ENCODE measurements at regions not wholly inside any gene's neighbourhood (a gene's known extent, or its start where the extent isn't known, plus 50 kb on each side); places are given as distances from the start of the nearest gene placed in this dataset.

DNA sequence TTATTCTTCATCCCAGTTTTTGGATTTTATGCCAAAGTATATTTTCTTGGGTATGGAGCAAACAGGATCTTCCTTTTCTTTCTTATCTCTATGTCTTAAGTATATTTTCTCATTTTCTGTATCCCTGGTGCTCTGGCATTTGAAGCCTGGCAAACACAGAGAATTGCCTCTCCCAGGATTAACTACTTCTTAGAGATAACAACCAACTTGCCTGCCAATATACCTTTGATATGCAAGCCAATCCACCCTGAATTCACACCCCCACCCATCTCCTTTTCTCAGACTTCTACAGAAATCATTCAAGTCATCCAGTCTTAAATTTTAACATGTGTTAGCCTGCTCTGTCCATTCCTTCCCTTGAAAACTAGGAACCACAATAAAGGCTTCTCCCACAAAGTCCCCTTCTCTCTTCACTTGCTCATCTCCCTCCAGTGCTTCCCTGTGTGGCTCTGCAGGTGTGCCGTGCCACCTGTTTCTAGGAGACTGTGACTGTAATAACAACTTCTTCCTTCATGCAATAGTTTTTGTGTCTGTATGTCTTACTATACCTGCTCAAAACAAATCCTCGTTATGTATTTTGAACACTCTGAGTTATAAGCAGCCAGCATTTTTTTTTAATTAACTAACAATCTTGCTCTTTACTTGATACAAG is 649.7 kb upstream of the RIOK2 start:
- H3K4me3 ChIP-seq (ENCODE audit: low read depth, low read length) = no peak overlapping the region
- TF ChIP-seq, protein P1, sequence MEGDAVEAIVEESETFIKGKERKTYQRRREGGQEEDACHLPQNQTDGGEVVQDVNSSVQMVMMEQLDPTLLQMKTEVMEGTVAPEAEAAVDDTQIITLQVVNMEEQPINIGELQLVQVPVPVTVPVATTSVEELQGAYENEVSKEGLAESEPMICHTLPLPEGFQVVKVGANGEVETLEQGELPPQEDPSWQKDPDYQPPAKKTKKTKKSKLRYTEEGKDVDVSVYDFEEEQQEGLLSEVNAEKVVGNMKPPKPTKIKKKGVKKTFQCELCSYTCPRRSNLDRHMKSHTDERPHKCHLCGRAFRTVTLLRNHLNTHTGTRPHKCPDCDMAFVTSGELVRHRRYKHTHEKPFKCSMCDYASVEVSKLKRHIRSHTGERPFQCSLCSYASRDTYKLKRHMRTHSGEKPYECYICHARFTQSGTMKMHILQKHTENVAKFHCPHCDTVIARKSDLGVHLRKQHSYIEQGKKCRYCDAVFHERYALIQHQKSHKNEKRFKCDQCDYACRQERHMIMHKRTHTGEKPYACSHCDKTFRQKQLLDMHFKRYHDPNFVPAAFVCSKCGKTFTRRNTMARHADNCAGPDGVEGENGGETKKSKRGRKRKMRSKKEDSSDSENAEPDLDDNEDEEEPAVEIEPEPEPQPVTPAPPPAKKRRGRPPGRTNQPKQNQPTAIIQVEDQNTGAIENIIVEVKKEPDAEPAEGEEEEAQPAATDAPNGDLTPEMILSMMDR (conservative IDR thresholded peaks at IDR 0.05; ENCODE audit: low read depth, low read length) = no peak
- no peak for DNase-seq (ENCODE audit: low read depth)

DNA sequence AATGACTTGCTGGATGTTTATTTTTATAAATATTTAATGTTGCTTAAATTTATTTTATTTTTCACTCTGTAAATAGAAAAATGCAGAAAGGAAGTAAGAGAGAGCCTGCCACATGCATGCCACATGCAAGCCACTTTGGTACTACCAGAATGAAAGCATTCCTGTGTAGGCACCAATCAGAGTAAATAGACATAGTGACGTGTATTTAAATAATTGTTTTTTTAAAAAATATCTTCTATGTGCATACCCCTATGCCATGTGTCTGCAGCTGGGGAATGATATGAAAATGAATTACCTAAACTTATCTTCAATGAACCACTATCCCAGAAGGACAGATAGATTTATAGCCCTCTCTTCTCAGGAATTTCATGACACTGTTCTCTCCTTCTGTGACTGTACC is 651.5 kb upstream of the RIOK2 start:
- H3K4me3 ChIP-seq (ENCODE audit: low read depth, low read length) = no peak overlapping the region
- DNase-seq (ENCODE audit: low read depth) = no peak
- TF ChIP-seq, protein P1 (conservative IDR thresholded peaks at IDR 0.05; ENCODE audit: low read depth, low read length) = no peak

DNA sequence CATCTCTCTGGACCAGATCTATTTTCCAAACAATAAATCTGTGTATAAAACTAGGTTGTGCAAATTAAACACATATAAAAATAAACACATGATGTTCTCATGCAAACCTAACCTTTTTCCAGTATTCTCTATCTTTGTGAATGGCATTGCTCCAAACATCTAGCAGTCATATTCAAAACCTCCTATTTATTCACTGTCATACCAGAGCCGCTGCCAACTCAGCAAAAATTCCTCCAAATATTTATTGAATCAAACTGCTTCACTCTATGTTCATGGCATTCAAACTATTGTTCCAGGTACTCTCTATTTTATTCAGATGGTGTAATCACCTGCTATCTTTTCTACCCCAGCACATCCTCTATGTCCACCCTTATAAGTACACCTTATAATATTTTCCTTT is 652.1 kb upstream of the RIOK2 start:
- no peak overlapping the region for H3K4me3 ChIP-seq (ENCODE audit: low read depth, low read length)
- no peak for DNase-seq (ENCODE audit: low read depth)
- TF ChIP-seq, protein P1 (conservative IDR thresholded peaks at IDR 0.05; ENCODE audit: low read depth, low read length) = no peak

DNA sequence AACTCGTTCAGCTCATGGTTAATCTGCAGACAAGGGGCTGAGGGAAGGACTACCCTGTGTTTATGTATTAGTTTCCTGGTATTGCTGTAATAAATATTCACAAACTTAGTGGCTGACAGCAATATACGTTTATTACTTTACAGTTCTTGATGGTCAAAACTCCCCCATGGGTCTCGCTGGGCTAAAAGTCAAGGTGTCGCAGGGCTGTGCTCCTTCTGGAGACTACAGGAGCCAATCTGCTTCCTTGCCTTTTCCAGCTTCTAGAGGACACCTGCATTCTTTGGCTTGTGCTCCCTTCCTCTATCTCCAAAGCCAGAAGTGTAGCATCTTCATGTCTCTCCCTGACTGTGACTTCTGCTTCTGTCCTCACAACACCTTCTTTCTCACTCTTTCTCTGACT is 653.8 kb upstream of the RIOK2 start:
- H3K4me3 ChIP-seq (ENCODE audit: low read depth, low read length) = no peak overlapping the region
- TF ChIP-seq, protein P1 (conservative IDR thresholded peaks at IDR 0.05; ENCODE audit: low read depth, low read length) = no peak
- DNase-seq (ENCODE audit: low read depth) = no peak

DNA sequence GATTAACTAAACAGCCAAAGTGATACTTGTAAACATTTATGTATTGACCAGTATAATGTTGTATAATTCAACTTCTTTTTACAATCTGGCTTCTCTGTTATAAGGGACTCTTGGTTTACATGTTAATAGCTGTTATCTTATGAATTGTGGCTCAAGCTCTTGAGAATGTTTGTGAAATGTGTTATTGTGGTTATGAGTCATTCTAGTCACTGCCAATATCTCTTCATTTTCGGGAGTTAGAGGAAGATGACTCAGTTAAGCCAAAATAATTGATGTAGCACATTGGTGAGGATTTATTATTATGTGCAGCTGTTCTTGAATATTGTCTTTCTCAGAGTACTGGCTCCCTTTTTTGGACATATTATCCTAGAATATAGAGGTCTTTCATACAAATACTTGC is 655.2 kb upstream of the RIOK2 start:
- DNase-seq (ENCODE audit: low read depth) = peak; percentile 36
- H3K4me3 ChIP-seq (ENCODE audit: low read depth, low read length) = no peak overlapping the region
- TF ChIP-seq, protein P1 (conservative IDR thresholded peaks at IDR 0.05; ENCODE audit: low read depth, low read length) = no peak

DNA sequence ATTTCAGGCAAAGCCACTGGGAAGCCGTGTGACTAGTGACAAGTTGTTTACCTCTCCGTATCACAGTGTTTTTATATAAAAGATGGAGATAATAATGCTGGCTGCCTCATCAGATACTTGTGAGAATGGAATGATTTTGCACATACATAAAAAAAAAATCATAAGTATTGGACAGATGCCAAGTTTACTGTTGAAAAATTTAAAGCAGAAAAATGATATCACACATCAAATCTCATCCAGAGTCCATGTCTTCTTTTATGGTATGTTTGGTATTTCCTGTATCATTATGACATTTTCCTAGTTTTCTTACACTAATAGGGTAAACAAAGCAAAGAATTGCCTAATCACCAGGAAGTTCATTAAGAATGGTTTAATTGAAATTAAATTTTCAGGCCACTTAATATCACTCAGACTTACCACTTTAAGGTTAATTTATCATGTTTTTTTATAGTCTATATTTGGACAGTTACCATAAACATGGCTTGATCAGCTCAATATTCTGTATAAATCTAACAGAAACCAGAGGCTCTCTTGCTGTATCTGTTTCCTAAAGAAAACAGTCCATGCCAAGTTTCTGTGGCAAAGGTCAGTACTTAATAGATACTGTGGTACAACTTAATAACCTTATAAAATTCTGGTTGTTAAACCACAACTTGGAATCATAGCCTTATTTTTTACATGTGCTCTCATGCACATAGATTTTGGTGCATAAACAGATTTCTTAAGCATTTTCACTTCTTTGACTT is 656.5 kb upstream of the RIOK2 start:
- DNase-seq (ENCODE audit: low read depth) = no peak
- H3K4me3 ChIP-seq (ENCODE audit: low read depth, low read length) = no peak overlapping the region
- TF ChIP-seq, protein P1 (conservative IDR thresholded peaks at IDR 0.05; ENCODE audit: low read depth, low read length) = no peak

DNA sequence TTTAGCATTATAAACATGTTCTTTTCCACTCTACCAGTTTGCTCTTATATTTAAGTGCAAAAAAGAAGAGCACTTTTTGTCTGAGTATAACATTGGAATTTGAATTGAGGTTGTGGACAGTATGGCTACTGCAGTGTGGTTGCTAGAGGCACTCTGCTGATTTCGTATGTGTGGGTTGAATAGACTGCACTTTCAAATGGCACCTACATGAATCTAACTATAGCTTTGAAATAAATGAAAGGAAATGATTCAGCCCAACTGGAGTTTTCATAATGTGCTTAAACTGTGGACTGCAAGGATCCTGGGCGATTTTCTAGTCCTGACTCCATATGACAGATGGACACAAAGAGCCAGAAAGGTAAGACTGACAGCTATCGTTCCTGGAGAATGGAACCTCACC is 657.6 kb upstream of the RIOK2 start:
- TF ChIP-seq, protein P1 (conservative IDR thresholded peaks at IDR 0.05; ENCODE audit: low read depth, low read length) = no peak
- DNase-seq (ENCODE audit: low read depth) = no peak
- H3K4me3 ChIP-seq (ENCODE audit: low read depth, low read length) = no peak overlapping the region
